NB4 (cell line): ENCODE measurements at regions not wholly inside any gene's neighbourhood (a gene's known extent, or its start where the extent isn't known, plus 50 kb on each side); places are given as distances from the start of the nearest gene placed in this dataset.

Experiments
- POLR2A ChIP-seq: IDR thresholded peaks from 2 replicates; pipeline ENCODE4 v1.6.1; 2011; ENCODE audit warnings: mild to moderate bottlenecking; ENCODE audit not compliant: insufficient read length; ENCODE audit errors: extremely low read depth
- TF ChIP-seq, protein P1 (sequence below): IDR thresholded peaks from one replicate; pipeline ENCODE4 v1.5.1; 2012; ENCODE audit warnings: low read depth, low read length

DNA sequence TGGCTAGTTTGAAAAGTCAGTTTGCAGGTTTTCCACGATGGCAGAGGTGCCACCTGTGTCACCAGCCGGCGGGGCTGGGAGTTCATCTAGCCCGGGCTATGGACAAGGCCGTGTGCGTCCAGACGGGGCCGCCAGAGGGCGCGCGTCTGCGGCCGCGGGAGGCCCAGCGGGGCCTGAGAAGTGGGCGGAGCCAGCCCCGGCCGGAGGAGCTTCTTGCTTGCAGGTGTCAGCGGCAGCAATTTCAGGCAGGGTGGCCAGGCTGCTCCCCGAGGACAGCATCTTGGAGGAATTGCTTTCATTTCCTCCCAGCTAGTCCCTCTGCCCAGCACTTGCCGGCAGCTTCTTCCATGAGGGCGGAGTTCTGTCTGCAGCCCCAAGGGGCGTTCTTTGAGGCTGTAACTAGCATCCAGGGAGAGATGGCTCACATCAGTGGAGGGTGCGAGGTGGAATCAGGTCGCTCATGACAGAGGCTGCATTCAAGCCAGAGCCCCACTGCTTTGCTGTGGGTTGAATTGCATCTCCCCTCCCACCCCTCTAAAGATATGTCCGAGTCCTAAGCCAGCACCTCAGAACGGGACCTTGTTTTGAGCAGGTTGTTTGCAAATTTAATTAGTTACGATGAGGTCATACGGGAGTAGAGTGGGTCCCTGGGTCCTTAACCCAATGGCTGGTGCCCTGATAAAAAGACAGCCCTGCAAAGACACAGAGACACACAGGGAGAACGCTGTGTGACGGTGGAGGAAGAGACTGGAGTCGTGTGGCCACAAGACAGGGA lies 85.9 kb upstream of the MKI67 start:
- TF ChIP-seq, protein P1, sequence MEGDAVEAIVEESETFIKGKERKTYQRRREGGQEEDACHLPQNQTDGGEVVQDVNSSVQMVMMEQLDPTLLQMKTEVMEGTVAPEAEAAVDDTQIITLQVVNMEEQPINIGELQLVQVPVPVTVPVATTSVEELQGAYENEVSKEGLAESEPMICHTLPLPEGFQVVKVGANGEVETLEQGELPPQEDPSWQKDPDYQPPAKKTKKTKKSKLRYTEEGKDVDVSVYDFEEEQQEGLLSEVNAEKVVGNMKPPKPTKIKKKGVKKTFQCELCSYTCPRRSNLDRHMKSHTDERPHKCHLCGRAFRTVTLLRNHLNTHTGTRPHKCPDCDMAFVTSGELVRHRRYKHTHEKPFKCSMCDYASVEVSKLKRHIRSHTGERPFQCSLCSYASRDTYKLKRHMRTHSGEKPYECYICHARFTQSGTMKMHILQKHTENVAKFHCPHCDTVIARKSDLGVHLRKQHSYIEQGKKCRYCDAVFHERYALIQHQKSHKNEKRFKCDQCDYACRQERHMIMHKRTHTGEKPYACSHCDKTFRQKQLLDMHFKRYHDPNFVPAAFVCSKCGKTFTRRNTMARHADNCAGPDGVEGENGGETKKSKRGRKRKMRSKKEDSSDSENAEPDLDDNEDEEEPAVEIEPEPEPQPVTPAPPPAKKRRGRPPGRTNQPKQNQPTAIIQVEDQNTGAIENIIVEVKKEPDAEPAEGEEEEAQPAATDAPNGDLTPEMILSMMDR: peak; percentile 94
- TF ChIP-seq POLR2A: no peak
